HG03175 (cell line): ENCODE measurements at regions not wholly inside any gene's neighbourhood (a gene's known extent, or its start where the extent isn't known, plus 50 kb on each side); places are given as distances from the start of the nearest gene placed in this dataset.

ENCODE experiments used
- ATAC-seq: cut with Tn5 transposase; IDR thresholded peaks from one replicate; pipeline ENCODE4 v1.9.1; 2021; ENCODE audit warnings: mild to moderate bottlenecking, moderate library complexity; ENCODE audit not compliant: unreplicated experiment

DNA sequence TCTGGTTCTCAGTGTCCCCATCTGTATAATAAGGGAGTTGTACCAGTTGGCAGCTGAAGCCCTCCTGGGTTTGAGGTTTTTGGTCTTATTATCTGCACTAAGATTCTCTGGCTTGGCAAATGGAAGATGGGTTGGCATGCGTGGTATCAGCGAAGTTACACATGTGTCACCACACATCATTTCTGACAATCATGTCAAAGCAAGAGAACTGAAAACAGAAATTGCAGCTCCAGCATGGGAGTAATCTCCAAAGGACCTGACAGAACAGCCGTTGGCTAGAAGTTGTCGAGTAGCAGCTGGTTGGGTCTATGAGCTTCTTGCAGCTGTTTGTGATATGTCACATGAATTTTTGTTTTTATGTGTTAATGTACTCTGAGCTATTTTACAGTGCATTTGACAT lies 317.4 kb downstream of the SLC4A3 start:
- ATAC-seq, result no peak

- ATAC-seq, result no peak
Measured at GRCh38 chr2:219946021-219946420, 318.6 kb downstream of the SLC4A3 start.

- ATAC-seq, result no peak
Measured at GRCh38 chr2:219946529-219946928, 319.1 kb downstream of the SLC4A3 start.

- ATAC-seq, result no peak
Measured at GRCh38 chr2:219947575-219947974, 320.1 kb downstream of the SLC4A3 start.

- ATAC-seq, result no peak
Measured at GRCh38 chr2:219949053-219949452, 321.6 kb downstream of the SLC4A3 start.

DNA sequence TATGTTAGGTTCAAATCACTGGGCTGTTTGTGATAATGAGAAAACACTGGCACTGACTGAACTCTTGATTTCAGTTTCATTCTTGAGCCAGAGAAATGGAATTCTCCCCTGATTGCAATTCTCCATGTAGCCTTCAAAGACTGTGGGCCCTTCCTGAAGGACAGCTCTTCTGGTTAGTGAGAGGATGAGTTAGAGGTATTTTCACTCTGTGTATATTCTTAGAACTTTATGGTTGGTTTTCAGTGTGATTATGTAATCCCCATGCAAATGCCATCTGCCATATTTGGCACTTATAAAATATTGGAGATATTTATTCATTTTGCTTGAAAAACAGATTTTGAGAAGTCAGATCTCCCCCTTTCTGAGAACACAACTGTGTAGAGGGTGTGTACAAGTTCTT lies 323.7 kb downstream of the SLC4A3 start:
- ATAC-seq, result no peak

GRCh38 chr2:219954331-219954730 lies 326.9 kb downstream of the SLC4A3 start:
- no peak for ATAC-seq

DNA sequence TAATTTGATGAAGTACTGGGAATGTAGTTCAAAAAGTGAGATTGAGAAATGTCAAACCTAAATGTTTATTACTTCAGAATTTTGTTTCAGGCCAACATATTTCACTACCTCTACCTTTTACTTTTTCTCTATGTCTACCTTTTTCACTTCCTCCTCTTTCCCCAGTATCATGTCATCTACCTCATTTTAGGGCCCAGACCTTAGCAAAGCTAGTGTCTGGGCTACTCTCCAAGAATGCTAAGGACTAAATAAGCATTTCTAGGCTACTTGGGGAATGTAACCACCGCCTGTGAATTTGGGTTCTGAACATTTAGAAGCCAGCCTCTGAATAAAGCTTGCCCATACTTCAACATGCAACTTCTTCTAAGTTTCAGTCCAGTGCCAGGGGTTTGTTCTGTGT lies 330.4 kb downstream of the SLC4A3 start:
- no peak for ATAC-seq

DNA sequence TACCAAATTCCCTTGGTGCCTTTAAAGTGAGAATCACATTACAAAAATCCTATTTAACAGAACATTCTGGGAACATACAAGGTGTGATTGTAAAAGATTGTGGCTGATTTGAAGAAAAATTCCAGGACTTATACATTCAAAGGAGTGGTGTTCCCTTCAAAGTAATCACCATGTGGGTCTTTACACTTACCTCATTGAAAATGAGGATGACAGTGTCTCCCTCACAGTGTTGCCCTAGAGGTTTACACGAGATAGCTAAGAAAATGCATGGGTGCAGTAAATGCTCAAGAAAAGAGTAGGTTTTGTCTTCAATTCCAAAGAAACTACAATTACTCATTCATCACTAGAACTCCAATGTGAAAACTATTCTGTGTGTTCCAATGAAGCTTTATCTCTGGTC lies 331.5 kb downstream of the SLC4A3 start:
- ATAC-seq, result no peak

GRCh38 chr2:219959471-219959870 lies 332.0 kb downstream of the SLC4A3 start:
- ATAC-seq, result no peak

GRCh38 chr2:219961947-219962498 lies 334.6 kb downstream of the SLC4A3 start:
- ATAC-seq, result no peak

DNA sequence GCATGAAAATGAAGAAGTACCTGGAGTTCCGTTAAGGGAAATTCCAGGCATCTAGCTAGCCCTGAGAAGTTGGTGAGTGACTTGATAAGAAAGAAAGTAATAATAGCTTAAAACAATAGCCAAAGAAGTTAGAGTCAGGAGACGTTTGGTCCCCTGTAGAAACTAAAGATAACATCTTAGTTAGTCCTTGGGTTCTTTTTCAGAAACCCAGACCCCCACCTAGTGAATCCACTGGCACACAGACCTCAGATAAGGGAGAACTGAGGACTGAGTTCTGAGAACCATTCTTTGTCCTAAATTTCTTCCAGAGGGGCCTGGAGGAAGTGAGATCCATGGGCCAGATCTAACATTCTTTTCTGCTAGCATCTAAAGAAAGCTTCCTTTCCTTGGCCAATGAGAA lies 335.4 kb downstream of the SLC4A3 start:
- no peak for ATAC-seq

GRCh38 chr2:219965287-219966194 lies 338.1 kb downstream of the SLC4A3 start:
- ATAC-seq, result no peak

DNA sequence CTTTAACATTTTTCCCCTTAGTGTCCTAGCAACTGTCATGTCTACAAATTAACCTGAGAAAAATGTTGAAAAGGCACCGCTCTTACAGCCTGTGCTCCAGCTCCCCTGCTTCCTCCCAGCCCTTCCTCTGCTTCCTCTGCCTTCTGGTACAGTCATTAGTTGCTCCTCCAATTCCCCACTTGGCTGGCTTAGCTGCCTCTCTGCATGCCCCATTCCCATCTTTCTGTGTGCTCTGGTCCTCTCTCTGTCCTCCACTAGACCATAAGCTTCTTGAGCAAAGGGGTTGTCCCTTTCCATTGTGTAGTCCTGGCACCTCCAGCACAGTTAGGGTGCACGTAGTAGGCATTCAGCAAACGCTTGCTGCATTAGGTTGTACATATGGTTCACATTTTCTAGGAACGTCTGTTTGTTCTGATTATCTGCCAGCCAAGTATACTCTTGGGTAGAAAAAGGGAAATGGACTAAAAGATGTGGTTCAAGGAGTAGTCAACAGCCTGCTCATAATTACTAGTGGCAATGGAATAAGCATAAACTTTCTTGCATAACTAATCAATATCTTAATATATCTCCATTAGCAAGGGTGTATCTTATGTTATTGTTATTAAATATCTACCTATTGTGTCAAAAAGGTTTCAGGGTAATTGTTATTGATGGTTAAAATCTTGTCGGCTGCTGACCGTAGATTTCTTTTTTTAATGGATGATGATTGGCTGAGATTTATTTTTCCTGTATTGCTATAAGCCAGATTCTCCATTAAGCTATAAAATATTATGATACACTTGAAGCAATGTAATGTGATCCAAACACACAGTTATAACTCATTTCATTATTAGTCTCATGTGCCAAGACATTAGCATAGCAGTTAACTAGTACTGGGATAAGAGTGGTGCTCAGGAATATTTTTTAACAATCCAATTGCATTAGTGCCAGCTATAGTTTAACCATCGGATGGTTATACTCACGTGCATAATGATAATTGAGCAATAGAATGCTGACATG lies 340.1 kb downstream of the SLC4A3 start:
- no peak for ATAC-seq

GRCh38 chr2:219968685-219969345 lies 341.4 kb downstream of the SLC4A3 start:
- no peak for ATAC-seq

GRCh38 chr2:219969508-219969907 lies 342.1 kb downstream of the SLC4A3 start:
- ATAC-seq, result no peak

DNA sequence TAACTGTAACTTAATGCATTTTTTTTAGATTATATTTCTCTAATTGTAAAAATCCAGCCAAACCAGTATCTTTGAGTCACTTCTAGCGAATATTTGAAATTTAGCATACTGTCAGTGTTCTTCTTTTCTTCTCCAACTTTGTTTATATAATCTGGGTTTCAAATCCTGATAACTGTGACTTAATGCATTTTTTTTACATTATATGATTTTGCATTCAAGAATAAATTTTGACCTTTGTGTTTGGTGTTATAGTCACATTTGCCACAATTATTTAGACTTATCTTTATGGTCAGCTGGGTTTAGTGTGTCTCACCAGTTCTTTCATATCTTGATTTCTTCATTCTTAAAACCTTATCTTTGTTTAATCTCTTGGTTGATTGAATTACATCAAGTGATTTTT lies 345.7 kb downstream of the SLC4A3 start:
- no peak for ATAC-seq

GRCh38 chr2:219976871-219977270 lies 349.4 kb downstream of the SLC4A3 start:
- ATAC-seq, result no peak

- no peak for ATAC-seq
Measured at GRCh38 chr2:219980638-219981037, 353.2 kb downstream of the SLC4A3 start.

- ATAC-seq, result no peak
Measured at GRCh38 chr2:219983836-219984235, 356.4 kb downstream of the SLC4A3 start.

DNA sequence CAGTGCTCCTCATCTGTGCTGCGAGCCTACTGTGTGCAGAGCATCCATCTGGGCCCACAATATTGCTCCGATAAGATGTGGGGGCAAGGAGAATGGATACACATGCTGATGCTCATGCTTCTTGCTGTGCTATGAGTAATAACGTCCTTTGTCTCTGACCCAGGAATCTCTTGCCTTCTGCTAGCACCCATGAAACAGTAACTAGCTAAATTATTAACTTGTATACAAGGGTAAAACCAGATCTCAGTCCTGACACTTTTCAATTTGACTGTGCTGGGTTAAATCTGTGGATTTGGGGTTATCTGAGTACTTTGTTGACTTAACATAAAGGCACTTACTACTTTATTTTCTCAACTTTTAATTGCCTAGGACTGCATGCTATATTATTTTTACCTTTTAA lies 357.6 kb downstream of the SLC4A3 start:
- no peak for ATAC-seq
